H9 (cell line): ENCODE measurements at regions not wholly inside any gene's neighbourhood (a gene's known extent, or its start where the extent isn't known, plus 50 kb on each side); places are given as distances from the start of the nearest gene placed in this dataset.

Experiments used
- DNase-seq: peaks from one replicate; pipeline ENCODE4 v3.0.0-alpha.2; 2017
- H2AFZ ChIP-seq: one replicate; pipeline ENCODE4 v1.6.1; 2013; ENCODE audit warnings: mild to moderate bottlenecking, low read length, control low read depth, moderate library complexity
- H2AK5ac ChIP-seq: 2 replicates; pipeline ENCODE4 v1.6.1; 2013; ENCODE audit warnings: low read length, control low read depth, mixed read lengths; ENCODE audit not compliant: insufficient read length
- H2BK120ac ChIP-seq: one replicate; pipeline ENCODE4 v1.6.1; 2013; ENCODE audit warnings: low read depth, mild to moderate bottlenecking, low read length, control low read depth, inconsistent platforms; ENCODE audit not compliant: poor library complexity, severe bottlenecking
- H2BK12ac ChIP-seq: 2 replicates; pipeline ENCODE4 v1.6.1; 2013; ENCODE audit warnings: low read length, control low read depth, mixed read lengths, low read depth; ENCODE audit not compliant: insufficient read length
- H2BK15ac ChIP-seq: 2 replicates; pipeline ENCODE4 v1.6.1; 2013; ENCODE audit warnings: low read depth, low read length, control low read depth
- H2BK20ac ChIP-seq: one replicate; pipeline ENCODE4 v1.6.1; 2013; ENCODE audit warnings: low read depth, mild to moderate bottlenecking, low read length, control low read depth, inconsistent platforms; ENCODE audit not compliant: poor library complexity, severe bottlenecking
- H2BK5ac ChIP-seq: 2 replicates; pipeline ENCODE4 v1.6.1; 2013; ENCODE audit warnings: low read length, control low read depth, mixed read lengths; ENCODE audit not compliant: insufficient read length
- H3K14ac ChIP-seq: 2 replicates; pipeline ENCODE4 v1.6.1; 2013; ENCODE audit warnings: low read length, control low read depth; ENCODE audit not compliant: insufficient read depth
- H3K18ac ChIP-seq: 2 replicates; pipeline ENCODE4 v1.6.1; 2013; ENCODE audit warnings: low read depth, mild to moderate bottlenecking, mixed read lengths, low read length, control low read depth; ENCODE audit not compliant: insufficient read length
- H3K23ac ChIP-seq: 2 replicates; pipeline ENCODE4 v1.6.1; 2013; ENCODE audit warnings: low read length, control low read depth, mixed read lengths, low read depth; ENCODE audit not compliant: insufficient read length
- H3K23me2 ChIP-seq: 2 replicates; pipeline ENCODE4 v1.6.1; 2013; ENCODE audit warnings: low read depth, mild to moderate bottlenecking, mixed read lengths, low read length, control low read depth; ENCODE audit not compliant: insufficient read length, poor library complexity, severe bottlenecking
- H3K27ac ChIP-seq: 2 replicates; pipeline ENCODE4 v1.5.1; 2013; ENCODE audit warnings: low read length, control low read depth, mixed read lengths, low read depth; ENCODE audit not compliant: insufficient read length
- H3K27me3 ChIP-seq: 2 replicates; pipeline ENCODE4 v1.6.1; 2013; ENCODE audit warnings: low read length, control low read depth, inconsistent platforms; ENCODE audit not compliant: insufficient read depth
- H3K4ac ChIP-seq: 2 replicates; pipeline ENCODE4 v1.6.1; 2013; ENCODE audit warnings: low read depth, mild to moderate bottlenecking, control low read depth, inconsistent platforms, low read length, moderate library complexity
- H3K4me1 ChIP-seq: 2 replicates; pipeline ENCODE4 v1.6.1; 2013; ENCODE audit warnings: low read length, control low read depth, inconsistent platforms; ENCODE audit not compliant: insufficient read depth
- H3K4me2 ChIP-seq: 2 replicates; pipeline ENCODE4 v1.6.1; 2013; ENCODE audit warnings: low read length, control low read depth, mixed read lengths; ENCODE audit not compliant: insufficient read length, insufficient read depth
- H3K56ac ChIP-seq: 2 replicates; pipeline ENCODE4 v1.6.1; 2013; ENCODE audit warnings: low read depth, mild to moderate bottlenecking, mixed read lengths, low read length, control low read depth; ENCODE audit not compliant: insufficient read length
- H3K79me1 ChIP-seq: 2 replicates; pipeline ENCODE4 v1.6.1; 2013; ENCODE audit warnings: low read depth, mild to moderate bottlenecking, moderate library complexity, low read length, control low read depth, inconsistent platforms; ENCODE audit not compliant: insufficient read depth, poor library complexity, severe bottlenecking
- H3K79me2 ChIP-seq: 2 replicates; pipeline ENCODE4 v1.6.1; 2013; ENCODE audit warnings: low read length, control low read depth, inconsistent platforms; ENCODE audit not compliant: insufficient read depth
- H3K9ac ChIP-seq: 2 replicates; pipeline ENCODE4 v1.6.1; 2013; ENCODE audit warnings: low read length, control low read depth, mixed read lengths; ENCODE audit not compliant: insufficient read length; ENCODE audit errors: extremely low read depth
- H3K9me3 ChIP-seq: one replicate; pipeline ENCODE4 v1.6.1; 2013; ENCODE audit warnings: low read depth, low read length, inconsistent platforms; ENCODE audit not compliant: control insufficient read depth
- H3T11ph ChIP-seq: one replicate; pipeline ENCODE4 v1.6.1; 2013; ENCODE audit warnings: mild to moderate bottlenecking, low read length, control low read depth, inconsistent platforms
- H4K20me1 ChIP-seq: one replicate; pipeline ENCODE4 v1.6.1; 2013; ENCODE audit not compliant: control insufficient read depth, insufficient read length, insufficient read depth
- H4K5ac ChIP-seq: 2 replicates; pipeline ENCODE4 v1.6.1; 2013; ENCODE audit warnings: low read depth, mild to moderate bottlenecking, mixed read lengths, low read length, control low read depth; ENCODE audit not compliant: insufficient read length
- H4K8ac ChIP-seq: replicated peaks from 2 replicates; pipeline ENCODE4 v1.6.1; 2013; ENCODE audit warnings: low read length, control low read depth, mixed read lengths, low read depth; ENCODE audit not compliant: insufficient read length
- H4K91ac ChIP-seq: 2 replicates; pipeline ENCODE4 v1.6.1; 2013; ENCODE audit warnings: low read depth, mild to moderate bottlenecking, moderate library complexity, mixed read lengths, low read length, control low read depth; ENCODE audit not compliant: insufficient read length
- H3K27ac Mint-ChIP-seq, 3 experiments: 2 replicates in 2 of 3; 3 replicates in 1 of 3; pipeline ENCODE4 v1.8.0; 2020 to 2021; ENCODE audit warnings: mixed read lengths in 3 of 3, mild to moderate bottlenecking in 1 of 3, moderate library complexity in 1 of 3
- H3K27me3 Mint-ChIP-seq: 2 replicates; pipeline ENCODE4 v1.8.0; 2021; ENCODE audit warnings: low read depth, mild to moderate bottlenecking, moderate library complexity, mixed read lengths
- H3K36me3 Mint-ChIP-seq, 3 experiments: 2 replicates in 2 of 3; 3 replicates in 1 of 3; pipeline ENCODE4 v1.8.0; 2020 to 2021; ENCODE audit warnings: low read depth in 3 of 3, mixed read lengths in 3 of 3; ENCODE audit not compliant: insufficient read depth in 1 of 3
- H3K4me1 Mint-ChIP-seq, 2 experiments: 2 replicates each; pipeline ENCODE4 v1.8.0; 2020; ENCODE audit warnings: mixed read lengths in 2 of 2
- H3K4me3 Mint-ChIP-seq, 2 experiments: 2 replicates in 1 of 2; 3 replicates in 1 of 2; pipeline ENCODE4 v1.8.0; 2020 to 2021; ENCODE audit warnings: mild to moderate bottlenecking in 2 of 2, mixed read lengths in 2 of 2, moderate library complexity in 1 of 2
- H3K9me3 Mint-ChIP-seq, 2 experiments: 2 replicates in 1 of 2; 3 replicates in 1 of 2; pipeline ENCODE4 v1.8.0; 2020; ENCODE audit warnings: mild to moderate bottlenecking in 2 of 2, mixed read lengths in 2 of 2, moderate library complexity in 1 of 2
- WGBS: extraction: QIAGEN DNeasy Blood & Tissue Kit; methylation state at CpG from one replicate; pipeline ENCODE4 v1.1.7; 2013; ENCODE audit warnings: missing lambda C conversion rate, low lambda C conversion rate, mixed read lengths; ENCODE audit not compliant: insufficient read length; ENCODE audit errors: extremely low coverage; 5-methylcytosine and 5-hydroxymethylcytosine counted together
- TF ChIP-seq, protein P1 (sequence below): fragments of 200-600 bp; sonication (generic); conservative IDR thresholded peaks from 3 replicates; pipeline ENCODE4 v1.8.0; 2021; ENCODE audit warnings: antibody characterized with exemption, mild to moderate bottlenecking

GRCh38 chr7:118060692-118061091 is 123.3 kb upstream of the LSM8 start:
- no peaks in the 10 kb centered on the region for H3K27me3 Mint-ChIP-seq
- no peak overlapping the region for H2AK5ac ChIP-seq
- no peaks in the 10 kb centered on the region for H3K9me3 ChIP-seq

More at GRCh38 chr7:118060692-118061091, 123.3 kb upstream of the LSM8 start:
- H3K23ac ChIP-seq = no peak overlapping the region
- H2BK5ac ChIP-seq = no peak overlapping the region
- DNase-seq = no peak
- H3K27ac Mint-ChIP-seq = no peak overlapping the region; a peak in 1 of 7 replicates
- no peak overlapping the region for H3K56ac ChIP-seq
- TF ChIP-seq, protein P1, sequence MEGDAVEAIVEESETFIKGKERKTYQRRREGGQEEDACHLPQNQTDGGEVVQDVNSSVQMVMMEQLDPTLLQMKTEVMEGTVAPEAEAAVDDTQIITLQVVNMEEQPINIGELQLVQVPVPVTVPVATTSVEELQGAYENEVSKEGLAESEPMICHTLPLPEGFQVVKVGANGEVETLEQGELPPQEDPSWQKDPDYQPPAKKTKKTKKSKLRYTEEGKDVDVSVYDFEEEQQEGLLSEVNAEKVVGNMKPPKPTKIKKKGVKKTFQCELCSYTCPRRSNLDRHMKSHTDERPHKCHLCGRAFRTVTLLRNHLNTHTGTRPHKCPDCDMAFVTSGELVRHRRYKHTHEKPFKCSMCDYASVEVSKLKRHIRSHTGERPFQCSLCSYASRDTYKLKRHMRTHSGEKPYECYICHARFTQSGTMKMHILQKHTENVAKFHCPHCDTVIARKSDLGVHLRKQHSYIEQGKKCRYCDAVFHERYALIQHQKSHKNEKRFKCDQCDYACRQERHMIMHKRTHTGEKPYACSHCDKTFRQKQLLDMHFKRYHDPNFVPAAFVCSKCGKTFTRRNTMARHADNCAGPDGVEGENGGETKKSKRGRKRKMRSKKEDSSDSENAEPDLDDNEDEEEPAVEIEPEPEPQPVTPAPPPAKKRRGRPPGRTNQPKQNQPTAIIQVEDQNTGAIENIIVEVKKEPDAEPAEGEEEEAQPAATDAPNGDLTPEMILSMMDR = no peak
- H4K5ac ChIP-seq = no peak overlapping the region
- no peak overlapping the region for H2BK12ac ChIP-seq
- no peak overlapping the region for H3K18ac ChIP-seq
- no peak overlapping the region for H2BK120ac ChIP-seq
- no peak overlapping the region for H3K14ac ChIP-seq
- no peak overlapping the region for H2BK20ac ChIP-seq
- H3K9me3 Mint-ChIP-seq = no peaks in the 10 kb centered on the region
- H2AFZ ChIP-seq = no peak overlapping the region
- WGBS = no CpG with 5 or more reads among the region's 1 CpG
- no peaks in the 10 kb centered on the region for H3K79me2 ChIP-seq
- no peaks in the 10 kb centered on the region for H3K79me1 ChIP-seq
- H3K36me3 Mint-ChIP-seq = no peaks in the 10 kb centered on the region
- H4K91ac ChIP-seq = no peak overlapping the region
- no peak overlapping the region for H4K8ac ChIP-seq
- no peaks in the 10 kb centered on the region for H3K27me3 ChIP-seq
- H2BK15ac ChIP-seq = no peak overlapping the region
- no peak overlapping the region for H3K9ac ChIP-seq
- H4K20me1 ChIP-seq = no peaks in the 10 kb centered on the region
- peaks cover 8 to 12% of the 10 kb centered on the region in 2 experiments for H3K4me1 Mint-ChIP-seq
- no peak overlapping the region for H3K4me3 Mint-ChIP-seq
- H3K4ac ChIP-seq = no peak overlapping the region
- no peak overlapping the region for H3K4me2 ChIP-seq
- H3K4me1 ChIP-seq = no peaks in the 10 kb centered on the region
- H3K23me2 ChIP-seq = no peaks in the 10 kb centered on the region
- H3K27ac ChIP-seq = no peak overlapping the region
- no peak overlapping the region for H3T11ph ChIP-seq
